H1 (cell line): ENCODE measurements at regions not wholly inside any gene's neighbourhood (a gene's known extent, or its start where the extent isn't known, plus 50 kb on each side); places are given as distances from the start of the nearest gene placed in this dataset.

Experiments used
- BRCA1 ChIP-seq: IDR thresholded peaks from 2 replicates; pipeline ENCODE4 v1.6.1; 2012; ENCODE audit warnings: low read depth, low read length, improper control_type of control experiment
- CEBPB ChIP-seq: IDR thresholded peaks from 2 replicates; pipeline ENCODE4 v1.6.1; 2012; ENCODE audit warnings: low read depth, low read length
- CHD2 ChIP-seq: IDR thresholded peaks from 2 replicates; pipeline ENCODE4 v1.6.1; 2012; ENCODE audit warnings: low read length, improper control_type of control experiment
- CTCF ChIP-seq, 3 experiments: IDR thresholded peaks; 1 replicate in 2 of 3; 2 replicates in 1 of 3; pipeline versions ENCODE4 v1.5.1 to v1.6.1; 2011; ENCODE audit warnings: low read length in 3 of 3, mild to moderate bottlenecking in 3 of 3, inconsistent platforms in 2 of 3, low read depth in 1 of 3, moderate library complexity in 1 of 3; ENCODE audit not compliant: insufficient read depth in 1 of 3; ENCODE audit errors: control extremely low read depth in 1 of 3
- EZH2 ChIP-seq: fragments of 200-600 bp; sonication (generic); IDR thresholded peaks from 2 replicates; pipeline ENCODE4 v1.7.1; 2012; ENCODE audit warnings: low read depth, mild to moderate bottlenecking, moderate library complexity, low read length, inconsistent platforms; ENCODE audit not compliant: severe bottlenecking
- HDAC2 ChIP-seq, 2 experiments: fragments of 300-600 bp in 1 of 2; sonication (generic) in 1 of 2; IDR thresholded peaks; 2 replicates each; pipeline ENCODE4 v1.6.1; 2011 to 2012; ENCODE audit warnings: low read depth in 2 of 2, low read length in 2 of 2, mild to moderate bottlenecking in 2 of 2, moderate library complexity in 2 of 2, borderline replicate concordance in 1 of 2, inconsistent platforms in 1 of 2
- POLR2A ChIP-seq, 2 experiments: IDR thresholded peaks; 1 replicate in 1 of 2; 2 replicates in 1 of 2; pipeline ENCODE4 v1.6.1; 2011; ENCODE audit warnings: low read depth in 2 of 2, low read length in 2 of 2, mild to moderate bottlenecking in 2 of 2; ENCODE audit errors: control extremely low read depth in 1 of 2
- POLR2AphosphoS5 ChIP-seq: IDR thresholded peaks from 2 replicates; pipeline ENCODE4 v1.6.1; 2011; ENCODE audit warnings: low read depth, low read length
- RFX5 ChIP-seq: IDR thresholded peaks from 2 replicates; pipeline ENCODE4 v1.6.1; 2011; ENCODE audit warnings: low read depth, low read length, improper control_type of control experiment, borderline replicate concordance

GRCh38 chr10:46787321-46787615 lies 124.0 kb upstream of the PTPN20 start:
- TF ChIP-seq POLR2A (IDR thresholded peaks at IDR 0.05; ENCODE audit: control extremely low read depth in 1 of 2, low read depth in 2 of 2, low read length in 2 of 2) (no peak; a peak in 1 of 3 replicates), POLR2AphosphoS5 (no peak), HDAC2 (IDR thresholded peaks at IDR 0.05; ENCODE audit: borderline replicate concordance in 1 of 2, low read depth in 2 of 2, low read length in 2 of 2) (no peak), CHD2 (no peak), CTCF (IDR thresholded peaks at IDR 0.05; ENCODE audit: control extremely low read depth in 1 of 3, insufficient read depth in 1 of 3, low read depth in 1 of 3, low read length in 3 of 3) (no peak), BRCA1 (no peak), CEBPB (no peak), EZH2 (no peak), RFX5 (no peak)
